ENCODE measurements at regions not wholly inside any gene's neighbourhood (a gene's known extent, or its start where the extent isn't known, plus 50 kb on each side); places are given as distances from the start of the nearest gene placed in this dataset.

- TF ChIP-seq CTCF (IDR thresholded peaks at IDR 0.05; ENCODE audit: poor library complexity) (no peak), EZH2 (IDR thresholded peaks at IDR 0.05; ENCODE audit: borderline replicate concordance) (no peak), EZH2phosphoT487 (IDR thresholded peaks at IDR 0.05; ENCODE audit: low read depth, severe bottlenecking, unreplicated experiment) (no peak)
These were observed 191.1 kb upstream of the GAS1 start for GRCh38 chr9:87138128-87139040.
